ENCODE measurements at regions not wholly inside any gene's neighbourhood (a gene's known extent, or its start where the extent isn't known, plus 50 kb on each side); places are given as distances from the start of the nearest gene placed in this dataset.

GRCh38 chrX:85516131-85516530 lies 136.7 kb upstream of the POF1B start:
- no TSS peak for BruUV-seq (replicated peaks)
- no peak overlapping the region for H2AFZ ChIP-seq (ENCODE audit: low read length)
- no peak for DNase-seq (ENCODE audit: low spot score)
- ChIA-PET POLR2A (no interaction called here), CTCF (ENCODE audit: unreplicated experiment) (no interaction called here)
- no peak overlapping the region for H3K4me3 ChIP-seq (ENCODE audit: low read depth, low read length, poor library complexity, severe bottlenecking)
- intact Hi-C loops (cut with micrococcal nuclease; ENCODE audit: unreplicated experiment) = no loop called here
- no peak overlapping the region for H3K4me2 ChIP-seq (ENCODE audit: low read length)
- no peak overlapping the region for H3K27ac ChIP-seq (ENCODE audit: low read depth, low read length, poor library complexity, severe bottlenecking)
- H3K9me2 ChIP-seq (ENCODE audit: insufficient read depth, low read length) = no peaks in the 10 kb centered on the region
- TF ChIP-seq CTCF (conservative IDR thresholded peaks at IDR 0.05; ENCODE audit: low read length) (no peak), EZH2phosphoT487 (IDR thresholded peaks at IDR 0.05; ENCODE audit: borderline replicate concordance, low read depth, low read length) (no peak)
- no peaks in the 10 kb centered on the region for H3K4me1 ChIP-seq (ENCODE audit: insufficient read depth, low read length, poor library complexity, severe bottlenecking)
- no peaks in the 10 kb centered on the region for H3K36me3 ChIP-seq (ENCODE audit: insufficient read depth, low read length)
- no peaks in the 10 kb centered on the region for H3K9me3 ChIP-seq (ENCODE audit: low read length)
- H4K20me1 ChIP-seq (ENCODE audit: insufficient read depth, low read length) = no peaks in the 10 kb centered on the region
- H3K79me2 ChIP-seq (ENCODE audit: insufficient read depth, low read depth, low read length) = no peaks in the 10 kb centered on the region

GRCh38 chrX:85506871-85507270 lies 127.4 kb upstream of the POF1B start:
- Histone ChIP-seq H3K4me1 (ENCODE audit: insufficient read depth, low read length, poor library complexity, severe bottlenecking) (no peaks in the 10 kb centered on the region), H3K79me2 (ENCODE audit: insufficient read depth, low read depth, low read length) (no peaks in the 10 kb centered on the region), H3K27ac (ENCODE audit: low read depth, low read length, poor library complexity, severe bottlenecking) (no peak overlapping the region), H3K4me2 (ENCODE audit: low read length) (no peak overlapping the region), H4K20me1 (ENCODE audit: insufficient read depth, low read length) (no peaks in the 10 kb centered on the region), H3K36me3 (ENCODE audit: insufficient read depth, low read length) (no peaks in the 10 kb centered on the region), H3K4me3 (ENCODE audit: low read depth, low read length, poor library complexity, severe bottlenecking) (no peak overlapping the region), H3K9me3 (ENCODE audit: low read length) (no peaks in the 10 kb centered on the region), H2AFZ (ENCODE audit: low read length) (no peak overlapping the region), H3K9me2 (ENCODE audit: insufficient read depth, low read length) (no peaks in the 10 kb centered on the region)
- intact Hi-C loops (cut with micrococcal nuclease; ENCODE audit: unreplicated experiment) = no loop called here
- CTCF ChIA-PET (ENCODE audit: unreplicated experiment) = no interaction called here
- no peak for DNase-seq (ENCODE audit: low spot score)
- no TSS peak for BruUV-seq (replicated peaks)
- TF ChIP-seq CTCF (conservative IDR thresholded peaks at IDR 0.05; ENCODE audit: low read length) (no peak), EZH2phosphoT487 (IDR thresholded peaks at IDR 0.05; ENCODE audit: borderline replicate concordance, low read depth, low read length) (no peak)
- POLR2A ChIA-PET = no interaction called here

GRCh38 chrX:85505801-85506200 lies 126.3 kb upstream of the POF1B start:
- ChIA-PET CTCF (ENCODE audit: unreplicated experiment) (no interaction called here), POLR2A (interaction anchor here (0.9 kb wide), 1 partner anchor 119 kb away, joined by 4 read pairs; no protein-coding TSS in a partner anchor)
- Histone ChIP-seq H4K20me1 (ENCODE audit: insufficient read depth, low read length) (no peaks in the 10 kb centered on the region), H3K4me2 (ENCODE audit: low read length) (no peak overlapping the region), H3K9me3 (ENCODE audit: low read length) (no peaks in the 10 kb centered on the region), H3K36me3 (ENCODE audit: insufficient read depth, low read length) (no peaks in the 10 kb centered on the region), H2AFZ (ENCODE audit: low read length) (no peak overlapping the region), H3K4me1 (ENCODE audit: insufficient read depth, low read length, poor library complexity, severe bottlenecking) (no peaks in the 10 kb centered on the region), H3K27ac (ENCODE audit: low read depth, low read length, poor library complexity, severe bottlenecking) (no peak overlapping the region), H3K9me2 (ENCODE audit: insufficient read depth, low read length) (no peaks in the 10 kb centered on the region), H3K4me3 (ENCODE audit: low read depth, low read length, poor library complexity, severe bottlenecking) (no peak overlapping the region), H3K79me2 (ENCODE audit: insufficient read depth, low read depth, low read length) (no peaks in the 10 kb centered on the region)
- BruUV-seq (replicated peaks) = no TSS peak
- intact Hi-C loops (cut with micrococcal nuclease; ENCODE audit: unreplicated experiment) = no loop called here
- no peak for TF ChIP-seq CTCF (conservative IDR thresholded peaks at IDR 0.05; ENCODE audit: low read length)
- TF ChIP-seq EZH2phosphoT487 (IDR thresholded peaks at IDR 0.05; ENCODE audit: borderline replicate concordance, low read depth, low read length) = no peak
- no peak for DNase-seq (ENCODE audit: low spot score)

Measured in OCI-LY7 (cell line).